GM10248 (cell line): ENCODE measurements at regions not wholly inside any gene's neighbourhood (a gene's known extent, or its start where the extent isn't known, plus 50 kb on each side); places are given as distances from the start of the nearest gene placed in this dataset.

Experiments
- CTCF ChIA-PET: fragments of 300-600 bp; sonication (Branson Sonifier 250); formaldehyde crosslinking; extraction: SDS; loops from one replicate; lab custom pipeline; 2021; ENCODE audit warnings: antibody characterized with exemption; lab: Yijun Ruan, JAX
- POLR2A ChIA-PET: fragments of 350-650 bp; sonication (Branson Sonifier 250); formaldehyde crosslinking; extraction: SDS; loops from one replicate; lab custom pipeline; 2020; ENCODE audit warnings: antibody characterized with exemption; lab: Yijun Ruan, JAX
- DNase-seq: peaks from one replicate; pipeline ENCODE4 v3.0.0; 2012; ENCODE audit errors: extremely low spot score
- CTCF ChIP-seq: IDR thresholded peaks from 2 replicates; pipeline ENCODE4 v1.5.1; 2012; ENCODE audit warnings: mild to moderate bottlenecking, low read depth; ENCODE audit errors: extremely low read depth, missing control alignments, control extremely low read depth

- ChIA-PET POLR2A (no interaction called here), CTCF (no interaction called here)
- TF ChIP-seq CTCF: no peak
- DNase-seq: no peak
Observed at GRCh38 chr15:96272427-96272826, 58.1 kb upstream of the NR2F2 start.

- POLR2A ChIA-PET: no interaction called here
- CTCF ChIA-PET: no interaction called here
- DNase-seq: no peak
Observed at GRCh38 chr15:96273317-96274086, 57.0 kb upstream of the NR2F2 start.

GRCh38 chr15:96274087-96274440 is 56.4 kb upstream of the NR2F2 start:
- DNase-seq: no peak
- TF ChIP-seq CTCF: no peak
- ChIA-PET CTCF (no interaction called here), POLR2A (no interaction called here)

More at GRCh38 chr15:96273317-96274086, 57.0 kb upstream of the NR2F2 start:
- no peak for TF ChIP-seq CTCF

GRCh38 chr15:96274698-96275097 is 55.8 kb upstream of the NR2F2 start:
- POLR2A ChIA-PET: no interaction called here
- CTCF ChIA-PET: no interaction called here
- TF ChIP-seq CTCF: no peak
- no peak for DNase-seq

- TF ChIP-seq CTCF: no peak
- CTCF ChIA-PET: no interaction called here
Observed at GRCh38 chr15:96276438-96277210, 53.9 kb upstream of the NR2F2 start.

More at GRCh38 chr15:96276438-96277210, 53.9 kb upstream of the NR2F2 start:
- POLR2A ChIA-PET: interaction anchor here (0.6 kb wide), 1 partner anchor 118 kb away, joined by 4 read pairs; no protein-coding TSS in a partner anchor
- no peak for DNase-seq
